ENCODE measurements at regions not wholly inside any gene's neighbourhood (a gene's known extent, or its start where the extent isn't known, plus 50 kb on each side); places are given as distances from the start of the nearest gene placed in this dataset.

DNA sequence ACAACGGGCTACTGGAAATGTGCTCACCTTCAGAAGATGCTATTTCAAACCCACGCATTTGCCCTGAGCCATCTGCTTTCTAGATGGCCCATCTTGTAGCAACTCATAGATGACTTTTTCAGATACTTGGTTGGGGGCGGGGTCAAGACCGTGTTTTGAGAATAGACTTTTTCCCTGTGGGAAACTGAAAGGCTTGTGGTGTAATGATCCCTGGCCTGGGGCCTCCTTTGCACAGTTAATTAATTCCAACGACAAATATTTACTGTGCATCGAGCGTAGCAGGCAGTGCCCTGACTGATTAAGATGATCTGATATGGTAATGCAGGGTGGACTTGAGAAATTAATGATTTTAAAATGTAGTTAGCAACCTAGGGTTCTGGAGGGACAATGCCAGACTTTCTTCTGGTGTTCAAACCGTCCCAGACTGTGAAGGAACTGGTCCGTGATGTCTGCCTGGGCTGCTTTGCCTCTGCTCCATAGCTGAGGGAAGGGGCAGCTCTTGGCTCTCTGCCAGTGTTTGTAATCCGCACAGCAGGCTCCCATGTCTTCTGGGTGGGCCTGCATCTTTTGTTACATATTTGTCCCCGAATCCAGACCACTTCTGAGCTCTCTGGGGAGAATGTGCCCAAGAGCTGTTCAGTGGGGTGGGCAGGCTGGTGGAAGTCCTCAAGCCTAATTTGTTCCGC lies 84.8 kb downstream of the ADAMTS15 start:
- TF ChIP-seq, protein P1, sequence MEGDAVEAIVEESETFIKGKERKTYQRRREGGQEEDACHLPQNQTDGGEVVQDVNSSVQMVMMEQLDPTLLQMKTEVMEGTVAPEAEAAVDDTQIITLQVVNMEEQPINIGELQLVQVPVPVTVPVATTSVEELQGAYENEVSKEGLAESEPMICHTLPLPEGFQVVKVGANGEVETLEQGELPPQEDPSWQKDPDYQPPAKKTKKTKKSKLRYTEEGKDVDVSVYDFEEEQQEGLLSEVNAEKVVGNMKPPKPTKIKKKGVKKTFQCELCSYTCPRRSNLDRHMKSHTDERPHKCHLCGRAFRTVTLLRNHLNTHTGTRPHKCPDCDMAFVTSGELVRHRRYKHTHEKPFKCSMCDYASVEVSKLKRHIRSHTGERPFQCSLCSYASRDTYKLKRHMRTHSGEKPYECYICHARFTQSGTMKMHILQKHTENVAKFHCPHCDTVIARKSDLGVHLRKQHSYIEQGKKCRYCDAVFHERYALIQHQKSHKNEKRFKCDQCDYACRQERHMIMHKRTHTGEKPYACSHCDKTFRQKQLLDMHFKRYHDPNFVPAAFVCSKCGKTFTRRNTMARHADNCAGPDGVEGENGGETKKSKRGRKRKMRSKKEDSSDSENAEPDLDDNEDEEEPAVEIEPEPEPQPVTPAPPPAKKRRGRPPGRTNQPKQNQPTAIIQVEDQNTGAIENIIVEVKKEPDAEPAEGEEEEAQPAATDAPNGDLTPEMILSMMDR (conservative IDR thresholded peaks at IDR 0.05): no peak
- Histone ChIP-seq H2BK15ac (ENCODE audit: low read depth, low read length) (no peak overlapping the region), H4K91ac (ENCODE audit: insufficient read length, low read depth, low read length) (no peak overlapping the region), H4K8ac (replicated peaks; ENCODE audit: insufficient read length, low read depth, low read length) (no peak overlapping the region), H3K27me3 (ENCODE audit: insufficient read depth, low read length) (no peaks in the 10 kb centered on the region), H3K9ac (ENCODE audit: extremely low read depth, insufficient read length, low read length) (no peak overlapping the region), H2AK5ac (ENCODE audit: insufficient read length, low read length) (no peak overlapping the region), H3K79me2 (ENCODE audit: insufficient read depth, low read length) (no peaks in the 10 kb centered on the region), H3K4me2 (ENCODE audit: insufficient read depth, insufficient read length, low read length) (no peak overlapping the region), H3T11ph (ENCODE audit: low read length) (no peak overlapping the region), H3K4ac (ENCODE audit: low read depth, low read length) (no peak overlapping the region), H3K23ac (ENCODE audit: insufficient read length, low read depth, low read length) (no peak overlapping the region), H2BK20ac (ENCODE audit: low read depth, low read length, poor library complexity, severe bottlenecking) (no peak overlapping the region), H3K18ac (ENCODE audit: insufficient read length, low read depth, low read length) (no peak overlapping the region), H4K20me1 (ENCODE audit: control insufficient read depth, insufficient read depth, insufficient read length) (no peaks in the 10 kb centered on the region), H3K9me3 (ENCODE audit: control insufficient read depth, low read depth, low read length) (no peaks in the 10 kb centered on the region), H4K5ac (ENCODE audit: insufficient read length, low read depth, low read length) (no peak overlapping the region), H2BK120ac (ENCODE audit: low read depth, low read length, poor library complexity, severe bottlenecking) (no peak overlapping the region), H2BK5ac (ENCODE audit: insufficient read length, low read length) (no peak overlapping the region), H3K56ac (ENCODE audit: insufficient read length, low read depth, low read length) (no peak overlapping the region), H2AFZ (ENCODE audit: low read length) (no peak overlapping the region), H3K14ac (ENCODE audit: insufficient read depth, low read length) (no peak overlapping the region), H3K23me2 (ENCODE audit: insufficient read length, low read depth, low read length, poor library complexity, severe bottlenecking) (no peaks in the 10 kb centered on the region), H2BK12ac (ENCODE audit: insufficient read length, low read depth, low read length) (no peak overlapping the region), H3K27ac (ENCODE audit: insufficient read length, low read depth, low read length) (no peak overlapping the region), H3K79me1 (ENCODE audit: insufficient read depth, low read depth, low read length, poor library complexity, severe bottlenecking) (no peaks in the 10 kb centered on the region), H3K4me1 (ENCODE audit: insufficient read depth, low read length) (no peaks in the 10 kb centered on the region)
- no peak overlapping the region for H3K4me3 Mint-ChIP-seq
- no peaks in the 10 kb centered on the region for H3K36me3 Mint-ChIP-seq (ENCODE audit: insufficient read depth in 1 of 3, low read depth in 3 of 3)
- peaks cover 0 to 7% of the 10 kb centered on the region in 2 experiments; a peak in 3 of 4 replicates for H3K4me1 Mint-ChIP-seq
- H3K9me3 Mint-ChIP-seq: no peaks in the 10 kb centered on the region
- no peak for DNase-seq
- peaks cover 11% of the 10 kb centered on the region for H3K27me3 Mint-ChIP-seq (ENCODE audit: low read depth)
- WGBS (ENCODE audit: extremely low coverage, insufficient read length, low lambda C conversion rate): no CpG with 5 or more reads among the region's 12 CpGs
- H3K27ac Mint-ChIP-seq: no peak overlapping the region

Data from H9 (cell line).